ENCODE measurements at regions not wholly inside any gene's neighbourhood (a gene's known extent, or its start where the extent isn't known, plus 50 kb on each side); places are given as distances from the start of the nearest gene placed in this dataset.

DNA sequence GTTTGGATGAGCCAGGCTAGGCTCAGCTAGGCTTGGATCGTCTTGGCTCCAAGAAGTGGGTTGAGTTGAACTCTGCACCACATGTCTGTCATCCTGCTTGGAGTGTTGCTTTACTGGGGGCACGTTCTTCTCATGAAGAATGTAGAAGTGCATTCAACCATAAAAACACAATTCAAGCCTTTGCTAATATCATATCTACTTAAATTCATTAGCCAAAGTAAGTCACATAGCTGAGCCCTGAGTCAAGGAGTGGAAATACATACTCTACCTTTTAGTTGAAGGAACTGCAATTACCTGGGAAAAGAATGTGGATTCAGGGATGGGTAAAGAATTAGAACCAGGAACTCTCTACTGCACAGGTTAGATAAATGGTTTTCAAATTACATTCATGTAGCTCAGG is 360.4 kb upstream of the KCNH7 start:
- Histone ChIP-seq H3K4me1 (replicated peaks in 1 of 2) (no peaks in the 10 kb centered on the region), H3K27me3 (no peaks in the 10 kb centered on the region), H3K36me3 (replicated peaks in 1 of 2) (no peaks in the 10 kb centered on the region), H3K9me3 (replicated peaks in 1 of 3) (no peaks in the 10 kb centered on the region), H3K27ac (no peak overlapping the region), H3K4me3 (no peak overlapping the region)
- no peak for DNase-seq
- intact Hi-C loops (cut with DNase I) = no loop called here
- WGBS, 4 donors = 76 to 81% (median 77%) methylated on average over 2 of the region's 2 CpGs
- TF ChIP-seq, protein P1, sequence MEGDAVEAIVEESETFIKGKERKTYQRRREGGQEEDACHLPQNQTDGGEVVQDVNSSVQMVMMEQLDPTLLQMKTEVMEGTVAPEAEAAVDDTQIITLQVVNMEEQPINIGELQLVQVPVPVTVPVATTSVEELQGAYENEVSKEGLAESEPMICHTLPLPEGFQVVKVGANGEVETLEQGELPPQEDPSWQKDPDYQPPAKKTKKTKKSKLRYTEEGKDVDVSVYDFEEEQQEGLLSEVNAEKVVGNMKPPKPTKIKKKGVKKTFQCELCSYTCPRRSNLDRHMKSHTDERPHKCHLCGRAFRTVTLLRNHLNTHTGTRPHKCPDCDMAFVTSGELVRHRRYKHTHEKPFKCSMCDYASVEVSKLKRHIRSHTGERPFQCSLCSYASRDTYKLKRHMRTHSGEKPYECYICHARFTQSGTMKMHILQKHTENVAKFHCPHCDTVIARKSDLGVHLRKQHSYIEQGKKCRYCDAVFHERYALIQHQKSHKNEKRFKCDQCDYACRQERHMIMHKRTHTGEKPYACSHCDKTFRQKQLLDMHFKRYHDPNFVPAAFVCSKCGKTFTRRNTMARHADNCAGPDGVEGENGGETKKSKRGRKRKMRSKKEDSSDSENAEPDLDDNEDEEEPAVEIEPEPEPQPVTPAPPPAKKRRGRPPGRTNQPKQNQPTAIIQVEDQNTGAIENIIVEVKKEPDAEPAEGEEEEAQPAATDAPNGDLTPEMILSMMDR (IDR thresholded peaks at IDR 0.05) = no peak
- no peak for TF ChIP-seq POLR2A (IDR thresholded peaks at IDR 0.05)

DNA sequence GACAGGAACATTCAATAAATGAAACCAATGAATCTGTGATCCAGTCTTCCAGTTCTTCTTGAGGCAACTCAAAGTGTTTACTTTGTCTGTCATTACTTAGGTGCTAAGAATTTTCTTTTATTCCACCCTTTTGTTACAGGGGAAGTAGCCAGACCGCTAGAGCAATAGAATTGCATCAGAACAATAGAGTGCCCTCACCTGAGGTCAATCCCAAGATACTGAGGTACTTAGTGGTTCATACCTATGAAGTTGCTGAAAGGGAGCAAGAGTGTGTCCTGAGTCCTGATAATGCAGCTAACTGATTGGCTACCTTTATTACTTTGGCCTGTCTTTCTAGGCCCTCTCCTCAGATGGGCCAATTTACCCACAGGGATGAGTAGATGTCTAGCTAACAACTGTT is 359.4 kb upstream of the KCNH7 start:
- no peak for TF ChIP-seq POLR2A (IDR thresholded peaks at IDR 0.05)
- TF ChIP-seq, protein P1 (IDR thresholded peaks at IDR 0.05) = no peak
- WGBS, 4 donors = 60 to 70% (median 67%) methylated on average over 1 of the region's 1 CpG
- H3K4me1 ChIP-seq (replicated peaks in 1 of 2) = no peaks in the 10 kb centered on the region
- H3K9me3 ChIP-seq (replicated peaks in 1 of 3) = no peaks in the 10 kb centered on the region
- no peaks in the 10 kb centered on the region for H3K27me3 ChIP-seq
- intact Hi-C loops (cut with DNase I) = no loop called here
- H3K36me3 ChIP-seq (replicated peaks in 1 of 2) = no peaks in the 10 kb centered on the region
- no peak overlapping the region for H3K27ac ChIP-seq
- no peak for DNase-seq
- no peak overlapping the region for H3K4me3 ChIP-seq

DNA sequence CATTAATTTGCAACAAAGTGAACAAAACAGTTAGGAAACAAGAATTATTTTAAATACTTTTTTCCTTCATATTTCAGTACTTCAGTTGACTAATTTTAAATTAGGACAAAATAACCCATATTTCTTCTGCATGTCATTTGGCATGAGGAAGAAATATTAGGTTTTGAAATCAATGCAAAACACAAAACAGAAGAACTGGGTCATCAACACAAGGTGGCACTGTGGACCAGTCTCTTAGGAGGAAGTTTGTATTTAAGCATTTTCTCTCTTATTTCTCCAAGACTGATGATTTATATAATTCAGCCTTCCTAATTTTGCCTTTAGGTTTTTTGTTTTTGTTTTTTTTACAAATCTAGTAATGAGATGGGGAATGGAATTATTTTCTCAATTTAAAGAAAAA is 352.8 kb upstream of the KCNH7 start:
- Histone ChIP-seq H3K9me3 (replicated peaks in 1 of 3) (no peaks in the 10 kb centered on the region), H3K4me3 (no peak overlapping the region), H3K36me3 (replicated peaks in 1 of 2) (no peaks in the 10 kb centered on the region), H3K4me1 (replicated peaks in 1 of 2) (no peaks in the 10 kb centered on the region), H3K27me3 (no peaks in the 10 kb centered on the region), H3K27ac (no peak overlapping the region)
- peak in 6 of 7 donors; percentile 9 to 52 (median 25) for DNase-seq
- TF ChIP-seq, protein P1 (IDR thresholded peaks at IDR 0.05) = peak; percentile 19 to 64 (median 44)
- TF ChIP-seq POLR2A (IDR thresholded peaks at IDR 0.05) = no peak
- intact Hi-C loops (cut with DNase I) = no loop called here

DNA sequence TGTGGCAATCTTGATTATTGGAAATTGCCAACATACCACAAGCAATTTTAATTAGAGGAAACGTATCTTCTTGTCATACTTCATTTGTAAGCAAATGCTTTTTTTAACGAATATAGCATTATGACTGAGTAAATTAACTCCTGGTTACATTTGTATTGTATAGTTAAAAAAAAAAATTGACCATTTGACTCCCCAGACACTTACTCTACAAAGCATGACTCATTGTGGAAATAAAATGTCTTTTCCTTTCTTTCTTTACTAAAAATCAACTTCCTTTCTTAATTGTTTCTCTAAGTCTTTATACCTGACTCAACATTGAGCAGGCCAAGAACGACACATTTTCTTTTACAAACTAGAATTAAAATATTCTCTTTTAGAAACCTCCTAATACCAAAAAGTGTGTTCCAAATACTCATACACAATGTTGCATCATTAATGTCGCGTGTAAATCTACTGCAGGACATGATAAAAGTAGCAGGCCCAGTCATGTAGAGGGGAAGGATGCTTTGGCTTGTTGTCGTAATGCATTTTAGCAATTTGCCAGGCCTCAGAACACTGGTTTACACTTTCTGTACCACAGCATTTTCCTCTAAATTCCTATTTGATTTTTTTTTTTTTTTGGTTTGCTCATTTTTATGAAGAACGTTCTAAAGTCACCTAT is 349.6 kb upstream of the KCNH7 start:
- intact Hi-C loops (cut with DNase I) = no loop called here
- no peak overlapping the region for H3K4me3 ChIP-seq
- H3K27me3 ChIP-seq = no peaks in the 10 kb centered on the region
- TF ChIP-seq POLR2A (IDR thresholded peaks at IDR 0.05) = no peak
- TF ChIP-seq, protein P1 (IDR thresholded peaks at IDR 0.05) = no peak
- H3K4me1 ChIP-seq (replicated peaks in 1 of 2) = no peaks in the 10 kb centered on the region
- WGBS, 4 donors = 84 to 88% (median 87%) methylated on average over 7 of the region's 7 CpGs
- no peaks in the 10 kb centered on the region for H3K36me3 ChIP-seq (replicated peaks in 1 of 2)
- H3K27ac ChIP-seq = no peak overlapping the region
- no peak for DNase-seq
- H3K9me3 ChIP-seq (replicated peaks in 1 of 3) = no peaks in the 10 kb centered on the region
